ENCODE measurements at regions not wholly inside any gene's neighbourhood (a gene's known extent, or its start where the extent isn't known, plus 50 kb on each side); places are given as distances from the start of the nearest gene placed in this dataset.

DNA sequence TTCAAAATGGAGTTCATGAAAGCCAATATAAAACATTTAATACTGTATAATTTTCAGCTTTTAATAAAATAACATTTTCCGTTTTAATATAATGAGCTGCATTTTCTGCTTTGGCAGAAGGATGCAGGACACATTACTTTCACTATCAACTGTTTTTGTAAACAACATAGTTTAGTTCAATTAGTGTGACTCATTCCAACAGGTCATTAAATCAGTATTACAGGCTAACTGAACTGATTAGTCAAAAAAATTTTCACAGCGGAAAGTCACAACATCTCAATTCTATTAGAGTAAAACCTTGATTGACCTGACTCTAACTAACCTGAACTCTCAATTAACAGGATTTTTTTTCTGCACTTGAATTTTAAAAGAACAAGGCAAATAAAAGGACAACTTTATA lies 151.2 kb upstream of the AMOT start:
- no peaks in the 10 kb centered on the region for H4K20me1 ChIP-seq (ENCODE audit: insufficient read depth, low read length)
- TF ChIP-seq ZSCAN20 (CRISPR knock-in tag; IDR thresholded peaks at IDR 0.05; ENCODE audit: borderline replicate concordance) (no peak), MLLT10 (CRISPR knock-in tag; IDR thresholded peaks at IDR 0.05) (no peak), RORA (CRISPR knock-in tag; IDR thresholded peaks at IDR 0.05) (no peak)
- TF ChIP-seq, protein P1, sequence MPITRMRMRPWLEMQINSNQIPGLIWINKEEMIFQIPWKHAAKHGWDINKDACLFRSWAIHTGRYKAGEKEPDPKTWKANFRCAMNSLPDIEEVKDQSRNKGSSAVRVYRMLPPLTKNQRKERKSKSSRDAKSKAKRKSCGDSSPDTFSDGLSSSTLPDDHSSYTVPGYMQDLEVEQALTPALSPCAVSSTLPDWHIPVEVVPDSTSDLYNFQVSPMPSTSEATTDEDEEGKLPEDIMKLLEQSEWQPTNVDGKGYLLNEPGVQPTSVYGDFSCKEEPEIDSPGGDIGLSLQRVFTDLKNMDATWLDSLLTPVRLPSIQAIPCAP (CRISPR knock-in tag; IDR thresholded peaks at IDR 0.05; ENCODE audit: low read depth): no peak
- H3K4me2 ChIP-seq (ENCODE audit: low read depth, low read length): no peak overlapping the region
- POLR2A ChIA-PET: no interaction called here
- no peak for ATAC-seq
- DNase-seq (ENCODE audit: low spot score): no peak
- no peaks in the 10 kb centered on the region for H3K79me2 ChIP-seq (ENCODE audit: insufficient read depth, low read length)
- CTCF ChIA-PET (ENCODE audit: low intra/inter-chr PET ratio, low total read pairs): no interaction called here
- BruUV-seq (replicated peaks): no TSS peak
- in situ Hi-C loops (cut with HindIII; ENCODE audit: extremely low pct_ligation_motif_present, low pct_unique_long_range_greater_than_20kb) (no loop called here), intact Hi-C loops (cut with micrococcal nuclease; ENCODE audit: unreplicated experiment) (no loop called here)
- no peaks in the 10 kb centered on the region for H3K27me3 ChIP-seq (ENCODE audit: control insufficient read depth in 1 of 2, insufficient read depth in 2 of 2, low read length in 2 of 2)
- H3K9ac ChIP-seq (ENCODE audit: insufficient read depth, low read depth, low read length): no peak overlapping the region
- 52% methylated on average over 2 of the region's 2 CpGs for WGBS (ENCODE audit: low lambda C conversion rate)
- no peak for FAIRE-seq
- H3K4me3 ChIP-seq (replicated peaks in 1 of 3; ENCODE audit: insufficient read depth in 1 of 3, low read depth in 2 of 3, low read length in 3 of 3): no peak overlapping the region
- H3K36me3 ChIP-seq (replicated peaks in 1 of 2; ENCODE audit: control insufficient read depth in 1 of 2, insufficient read depth in 2 of 2, low read length in 2 of 2): no peaks in the 10 kb centered on the region
- H3K9me3 ChIP-seq (ENCODE audit: low read length): no peaks in the 10 kb centered on the region
- H3K4me1 ChIP-seq (ENCODE audit: insufficient read depth, low read length): no peaks in the 10 kb centered on the region
- H3K27ac ChIP-seq (ENCODE audit: extremely low read length, insufficient read depth, low read length): no peak overlapping the region
- no peak overlapping the region for H2AFZ ChIP-seq (ENCODE audit: low read length)

DNA sequence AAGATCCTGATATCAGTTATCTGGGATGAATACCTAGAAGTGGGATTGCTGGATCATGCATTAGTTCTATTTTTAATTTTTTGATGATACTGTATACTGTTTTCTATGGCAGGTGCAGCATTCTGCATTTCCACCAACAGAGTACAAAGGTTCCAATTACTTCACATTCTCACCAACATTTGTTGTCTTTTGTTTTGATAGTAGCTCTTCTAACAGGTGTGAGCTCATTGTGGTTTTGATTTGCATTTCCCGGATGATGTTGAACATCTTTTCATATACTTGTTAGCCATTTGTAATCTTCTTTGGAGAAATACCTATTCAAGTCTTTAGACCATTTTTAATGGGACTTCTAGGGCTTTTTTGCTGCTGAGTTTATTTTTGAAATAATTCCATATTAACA lies 139.2 kb upstream of the AMOT start:
- Histone ChIP-seq H3K9ac (ENCODE audit: insufficient read depth, low read depth, low read length) (no peak overlapping the region), H3K9me3 (ENCODE audit: low read length) (no peaks in the 10 kb centered on the region), H3K4me3 (replicated peaks in 1 of 3; ENCODE audit: insufficient read depth in 1 of 3, low read depth in 2 of 3, low read length in 3 of 3) (no peak overlapping the region), H4K20me1 (ENCODE audit: insufficient read depth, low read length) (no peaks in the 10 kb centered on the region), H3K79me2 (ENCODE audit: insufficient read depth, low read length) (no peaks in the 10 kb centered on the region), H2AFZ (ENCODE audit: low read length) (no peak overlapping the region), H3K4me1 (ENCODE audit: insufficient read depth, low read length) (no peaks in the 10 kb centered on the region), H3K4me2 (ENCODE audit: low read depth, low read length) (no peak overlapping the region), H3K27ac (ENCODE audit: extremely low read length, insufficient read depth, low read length) (no peak overlapping the region), H3K27me3 (ENCODE audit: control insufficient read depth in 1 of 2, insufficient read depth in 2 of 2, low read length in 2 of 2) (no peaks in the 10 kb centered on the region), H3K36me3 (replicated peaks in 1 of 2; ENCODE audit: control insufficient read depth in 1 of 2, insufficient read depth in 2 of 2, low read length in 2 of 2) (no peaks in the 10 kb centered on the region)
- in situ Hi-C loops (cut with HindIII; ENCODE audit: extremely low pct_ligation_motif_present, low pct_unique_long_range_greater_than_20kb) (no loop called here), intact Hi-C loops (cut with micrococcal nuclease; ENCODE audit: unreplicated experiment) (no loop called here)
- CTCF ChIA-PET (ENCODE audit: low intra/inter-chr PET ratio, low total read pairs): no interaction called here
- BruUV-seq (replicated peaks): no TSS peak
- DNase-seq (ENCODE audit: low spot score) (no peak), ATAC-seq (no peak), FAIRE-seq (no peak)
- WGBS (ENCODE audit: low lambda C conversion rate): 6% methylated on average over 1 of the region's 1 CpG
- POLR2A ChIA-PET: no interaction called here
- TF ChIP-seq JARID2 (CRISPR knock-in tag; IDR thresholded peaks at IDR 0.05; ENCODE audit: insufficient replicate concordance): no peak
- TF ChIP-seq ZNF569 (CRISPR knock-in tag; IDR thresholded peaks at IDR 0.05; ENCODE audit: borderline replicate concordance): no peak
- TF ChIP-seq TEAD3 (CRISPR knock-in tag; optimal IDR thresholded peaks at IDR 0.05; ENCODE audit: borderline replicate concordance): no peak
- TF ChIP-seq JUNB (CRISPR knock-in tag; IDR thresholded peaks at IDR 0.05; ENCODE audit: borderline replicate concordance): no peak
- TF ChIP-seq SIX1 (CRISPR knock-in tag; IDR thresholded peaks at IDR 0.05; ENCODE audit: borderline replicate concordance): no peak
- TF ChIP-seq, protein P2, sequence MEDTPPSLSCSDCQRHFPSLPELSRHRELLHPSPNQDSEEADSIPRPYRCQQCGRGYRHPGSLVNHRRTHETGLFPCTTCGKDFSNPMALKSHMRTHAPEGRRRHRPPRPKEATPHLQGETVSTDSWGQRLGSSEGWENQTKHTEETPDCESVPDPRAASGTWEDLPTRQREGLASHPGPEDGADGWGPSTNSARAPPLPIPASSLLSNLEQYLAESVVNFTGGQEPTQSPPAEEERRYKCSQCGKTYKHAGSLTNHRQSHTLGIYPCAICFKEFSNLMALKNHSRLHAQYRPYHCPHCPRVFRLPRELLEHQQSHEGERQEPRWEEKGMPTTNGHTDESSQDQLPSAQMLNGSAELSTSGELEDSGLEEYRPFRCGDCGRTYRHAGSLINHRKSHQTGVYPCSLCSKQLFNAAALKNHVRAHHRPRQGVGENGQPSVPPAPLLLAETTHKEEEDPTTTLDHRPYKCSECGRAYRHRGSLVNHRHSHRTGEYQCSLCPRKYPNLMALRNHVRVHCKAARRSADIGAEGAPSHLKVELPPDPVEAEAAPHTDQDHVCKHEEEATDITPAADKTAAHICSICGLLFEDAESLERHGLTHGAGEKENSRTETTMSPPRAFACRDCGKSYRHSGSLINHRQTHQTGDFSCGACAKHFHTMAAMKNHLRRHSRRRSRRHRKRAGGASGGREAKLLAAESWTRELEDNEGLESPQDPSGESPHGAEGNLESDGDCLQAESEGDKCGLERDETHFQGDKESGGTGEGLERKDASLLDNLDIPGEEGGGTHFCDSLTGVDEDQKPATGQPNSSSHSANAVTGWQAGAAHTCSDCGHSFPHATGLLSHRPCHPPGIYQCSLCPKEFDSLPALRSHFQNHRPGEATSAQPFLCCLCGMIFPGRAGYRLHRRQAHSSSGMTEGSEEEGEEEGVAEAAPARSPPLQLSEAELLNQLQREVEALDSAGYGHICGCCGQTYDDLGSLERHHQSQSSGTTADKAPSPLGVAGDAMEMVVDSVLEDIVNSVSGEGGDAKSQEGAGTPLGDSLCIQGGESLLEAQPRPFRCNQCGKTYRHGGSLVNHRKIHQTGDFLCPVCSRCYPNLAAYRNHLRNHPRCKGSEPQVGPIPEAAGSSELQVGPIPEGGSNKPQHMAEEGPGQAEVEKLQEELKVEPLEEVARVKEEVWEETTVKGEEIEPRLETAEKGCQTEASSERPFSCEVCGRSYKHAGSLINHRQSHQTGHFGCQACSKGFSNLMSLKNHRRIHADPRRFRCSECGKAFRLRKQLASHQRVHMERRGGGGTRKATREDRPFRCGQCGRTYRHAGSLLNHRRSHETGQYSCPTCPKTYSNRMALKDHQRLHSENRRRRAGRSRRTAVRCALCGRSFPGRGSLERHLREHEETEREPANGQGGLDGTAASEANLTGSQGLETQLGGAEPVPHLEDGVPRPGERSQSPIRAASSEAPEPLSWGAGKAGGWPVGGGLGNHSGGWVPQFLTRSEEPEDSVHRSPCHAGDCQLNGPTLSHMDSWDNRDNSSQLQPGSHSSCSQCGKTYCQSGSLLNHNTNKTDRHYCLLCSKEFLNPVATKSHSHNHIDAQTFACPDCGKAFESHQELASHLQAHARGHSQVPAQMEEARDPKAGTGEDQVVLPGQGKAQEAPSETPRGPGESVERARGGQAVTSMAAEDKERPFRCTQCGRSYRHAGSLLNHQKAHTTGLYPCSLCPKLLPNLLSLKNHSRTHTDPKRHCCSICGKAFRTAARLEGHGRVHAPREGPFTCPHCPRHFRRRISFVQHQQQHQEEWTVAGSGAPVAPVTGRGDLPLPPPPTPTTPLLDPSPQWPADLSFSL (CRISPR knock-in tag; IDR thresholded peaks at IDR 0.05): no peak
